ENCODE measurements at regions not wholly inside any gene's neighbourhood (a gene's known extent, or its start where the extent isn't known, plus 50 kb on each side); places are given as distances from the start of the nearest gene placed in this dataset.

- CTCF ChIA-PET (ENCODE audit: partially characterized antibody), result interaction anchor here (0.8 kb wide), 1 partner anchor 43 kb away, joined by 3 read pairs; no protein-coding TSS in a partner anchor
- no peak overlapping the region for H3K14ac ChIP-seq (ENCODE audit: insufficient read length)
- FAIRE-seq (no peak), DNase-seq (ENCODE audit: low read depth in 1 of 2, low spot score in 2 of 2) (no peak)
- H3K23ac ChIP-seq (ENCODE audit: insufficient read length), result no peak overlapping the region
- H3K79me1 ChIP-seq (ENCODE audit: low read depth, low read length), result no peaks in the 10 kb centered on the region
- POLR2A ChIA-PET (ENCODE audit: partially characterized antibody), result interaction anchor here (0.9 kb wide), 1 partner anchor 61 kb away, joined by 3 read pairs; the partner anchor contains the start of gene PTBP2
- H4K91ac ChIP-seq (replicated peaks; ENCODE audit: insufficient read length, low read length), result no peak overlapping the region
- H2BK5ac ChIP-seq (ENCODE audit: low read depth, low read length), result no peak overlapping the region
- no peak overlapping the region for H2BK15ac ChIP-seq (ENCODE audit: low read length)
- H2BK20ac ChIP-seq (ENCODE audit: low read length), result no peak overlapping the region
- H3K27ac ChIP-seq (ENCODE audit: low read depth, low read length), result no peak overlapping the region
- 82% methylated on average over 3 of the region's 3 CpGs; no CpG with 5 or more reads in 1 of the 2 experiments for WGBS, 2 experiments (ENCODE audit: extremely low coverage in 1 of 2, insufficient coverage in 1 of 2, insufficient read length in 1 of 2, insufficient replicate concordance in 2 of 2, low coverage in 1 of 2, low lambda C conversion rate in 2 of 2, missing lambda C conversion rate in 1 of 2)
- H2AK5ac ChIP-seq (ENCODE audit: low read depth, low read length), result no peak overlapping the region
- H3K9ac ChIP-seq (replicated peaks in 1 of 4; ENCODE audit: extremely low read depth in 1 of 4, low read depth in 3 of 4, low read length in 3 of 4), result no peak overlapping the region
- H3K4me1 ChIP-seq (replicated peaks in 1 of 4; ENCODE audit: control insufficient read depth in 3 of 4, insufficient read depth in 4 of 4, low read length in 3 of 4), result no peaks in the 10 kb centered on the region
- H3K36me3 ChIP-seq (ENCODE audit: control insufficient read depth in 2 of 4, insufficient read depth in 4 of 4, low read length in 3 of 4), result no peaks in the 10 kb centered on the region; a peak in 1 of 8 replicates
- no peaks in the 10 kb centered on the region for H4K20me1 ChIP-seq (replicated peaks in 1 of 2; ENCODE audit: control insufficient read depth in 1 of 2, insufficient read depth in 2 of 2, low read length in 2 of 2)
- H2AFZ ChIP-seq (ENCODE audit: low read length), result no peak overlapping the region
- H3K4me2 ChIP-seq (ENCODE audit: insufficient read depth in 1 of 2, low read depth in 2 of 2, low read length in 2 of 2), result no peak overlapping the region
- H3K79me2 ChIP-seq (ENCODE audit: control insufficient read depth in 1 of 2, insufficient read depth in 2 of 2, low read length in 2 of 2), result no peaks in the 10 kb centered on the region
- H3K9me3 ChIP-seq (ENCODE audit: insufficient read depth in 2 of 2, low read depth in 1 of 2, low read length in 1 of 2), result peaks cover 2 to 15% of the 10 kb centered on the region in 2 experiments; a peak in 1 of 4 replicates
- no peak overlapping the region for H3K4me3 ChIP-seq (ENCODE audit: extremely low read depth in 1 of 4, insufficient read depth in 2 of 4, low read depth in 3 of 4, low read length in 4 of 4)
- no peak overlapping the region for H4K8ac ChIP-seq (ENCODE audit: extremely low read depth, insufficient read depth, low read length)
- H2BK120ac ChIP-seq (replicated peaks; ENCODE audit: low read depth, low read length), result no peak overlapping the region
- no peaks in the 10 kb centered on the region for H3K27me3 ChIP-seq (replicated peaks in 1 of 4; ENCODE audit: control insufficient read depth in 3 of 4, extremely low read depth in 1 of 4, insufficient read depth in 3 of 4, low read length in 3 of 4)
- H3K18ac ChIP-seq (ENCODE audit: extremely low read depth, low read length), result no peak overlapping the region
- H2BK12ac ChIP-seq (ENCODE audit: low read depth, low read length), result no peak overlapping the region
- H3K23me2 ChIP-seq (ENCODE audit: low read depth, low read length), result no peaks in the 10 kb centered on the region
- no peak overlapping the region for H3K56ac ChIP-seq (replicated peaks; ENCODE audit: insufficient read length, low read depth, low read length)
- no peak overlapping the region for H3K4ac ChIP-seq (replicated peaks; ENCODE audit: insufficient read length, low read depth, low read length)
- H4K5ac ChIP-seq (ENCODE audit: insufficient read length, low read depth, low read length), result no peak overlapping the region
- TF ChIP-seq, protein P1, sequence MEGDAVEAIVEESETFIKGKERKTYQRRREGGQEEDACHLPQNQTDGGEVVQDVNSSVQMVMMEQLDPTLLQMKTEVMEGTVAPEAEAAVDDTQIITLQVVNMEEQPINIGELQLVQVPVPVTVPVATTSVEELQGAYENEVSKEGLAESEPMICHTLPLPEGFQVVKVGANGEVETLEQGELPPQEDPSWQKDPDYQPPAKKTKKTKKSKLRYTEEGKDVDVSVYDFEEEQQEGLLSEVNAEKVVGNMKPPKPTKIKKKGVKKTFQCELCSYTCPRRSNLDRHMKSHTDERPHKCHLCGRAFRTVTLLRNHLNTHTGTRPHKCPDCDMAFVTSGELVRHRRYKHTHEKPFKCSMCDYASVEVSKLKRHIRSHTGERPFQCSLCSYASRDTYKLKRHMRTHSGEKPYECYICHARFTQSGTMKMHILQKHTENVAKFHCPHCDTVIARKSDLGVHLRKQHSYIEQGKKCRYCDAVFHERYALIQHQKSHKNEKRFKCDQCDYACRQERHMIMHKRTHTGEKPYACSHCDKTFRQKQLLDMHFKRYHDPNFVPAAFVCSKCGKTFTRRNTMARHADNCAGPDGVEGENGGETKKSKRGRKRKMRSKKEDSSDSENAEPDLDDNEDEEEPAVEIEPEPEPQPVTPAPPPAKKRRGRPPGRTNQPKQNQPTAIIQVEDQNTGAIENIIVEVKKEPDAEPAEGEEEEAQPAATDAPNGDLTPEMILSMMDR (IDR thresholded peaks at IDR 0.05; ENCODE audit: control extremely low read depth in 1 of 3, insufficient read depth in 1 of 3, low read depth in 1 of 3, low read length in 3 of 3), result no peak
- TF ChIP-seq HDAC6 (IDR thresholded peaks at IDR 0.05; ENCODE audit: low read depth, low read length), result no peak
- TF ChIP-seq, protein P2, sequence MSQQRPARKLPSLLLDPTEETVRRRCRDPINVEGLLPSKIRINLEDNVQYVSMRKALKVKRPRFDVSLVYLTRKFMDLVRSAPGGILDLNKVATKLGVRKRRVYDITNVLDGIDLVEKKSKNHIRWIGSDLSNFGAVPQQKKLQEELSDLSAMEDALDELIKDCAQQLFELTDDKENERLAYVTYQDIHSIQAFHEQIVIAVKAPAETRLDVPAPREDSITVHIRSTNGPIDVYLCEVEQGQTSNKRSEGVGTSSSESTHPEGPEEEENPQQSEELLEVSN (IDR thresholded peaks at IDR 0.05), result no peak
- no peak for TF ChIP-seq TBP (IDR thresholded peaks at IDR 0.05; ENCODE audit: low read depth, low read length)
- TF ChIP-seq TEAD4 (IDR thresholded peaks at IDR 0.05; ENCODE audit: low read depth, low read length), result no peak
- no peak for TF ChIP-seq BRCA1 (IDR thresholded peaks at IDR 0.05; ENCODE audit: low read depth, low read length)
- no peak for TF ChIP-seq EGR1 (IDR thresholded peaks at IDR 0.05; ENCODE audit: borderline replicate concordance, low read depth, low read length)
- no peak for TF ChIP-seq HDAC2 (IDR thresholded peaks at IDR 0.05; ENCODE audit: borderline replicate concordance in 1 of 2, low read depth in 2 of 2, low read length in 2 of 2)
- no peak for TF ChIP-seq SAP30 (IDR thresholded peaks at IDR 0.05; ENCODE audit: insufficient read depth, insufficient replicate concordance, low read length)
- TF ChIP-seq ZNF274 (IDR thresholded peaks at IDR 0.05; ENCODE audit: borderline replicate concordance, extremely low read depth, low read length), result no peak
- no peak for TF ChIP-seq MAFK (IDR thresholded peaks at IDR 0.05; ENCODE audit: low read depth, low read length)
These were observed 61.5 kb upstream of the PTBP2 start for GRCh38 chr1:96660051-96660450.

All from H1 (cell line).